ENCODE measurements at regions not wholly inside any gene's neighbourhood (a gene's known extent, or its start where the extent isn't known, plus 50 kb on each side); places are given as distances from the start of the nearest gene placed in this dataset.
A peak's percentile ranks its signal among the peaks of the same experiment; 100 is the strongest.

DNA sequence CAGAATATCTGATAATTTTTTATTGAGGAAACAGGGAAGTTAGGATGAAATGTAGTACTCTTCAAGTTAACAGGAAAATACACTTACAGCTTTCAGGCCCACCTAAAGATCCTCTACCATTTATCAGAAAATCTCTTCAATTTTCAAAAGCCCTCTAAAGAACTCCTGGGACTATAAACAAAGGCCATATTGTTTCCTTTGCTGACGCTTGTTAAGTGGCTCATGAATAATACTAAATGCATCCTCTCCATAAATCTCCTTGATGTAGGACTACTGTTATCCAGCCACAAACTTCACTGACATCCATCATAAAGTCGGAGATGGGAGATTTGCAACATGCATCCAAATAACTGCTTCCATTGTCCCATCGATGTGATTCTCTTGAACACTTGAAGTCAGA lies 326.5 kb downstream of the ZIC1 start:
- no peaks in the 10 kb centered on the region for H3K27me3 ChIP-seq (ENCODE audit: control insufficient read depth, insufficient read depth, low read length, poor library complexity, severe bottlenecking)
- Mint-ChIP-seq H3K4me1 (peaks cover 2% of the 10 kb centered on the region), H3K4me3 (no peak overlapping the region), H3K36me3 (ENCODE audit: low read depth) (no peaks in the 10 kb centered on the region), H3K27me3 (ENCODE audit: insufficient read depth) (no peaks in the 10 kb centered on the region), H3K9me3 (no peaks in the 10 kb centered on the region), H3K27ac (no peak overlapping the region)
- no peak overlapping the region for H3K9ac ChIP-seq (ENCODE audit: extremely low read depth, low read length, poor library complexity, severe bottlenecking)
- no peak for DNase-seq
- no peaks in the 10 kb centered on the region for H3K4me1 ChIP-seq (ENCODE audit: control insufficient read depth, insufficient read depth, low read length)
- no peaks in the 10 kb centered on the region for H3K36me3 ChIP-seq (ENCODE audit: control insufficient read depth, insufficient read depth, low read length)
- no peaks in the 10 kb centered on the region for H3K9me3 ChIP-seq (ENCODE audit: control insufficient read depth, low read length)
- TF ChIP-seq, protein P1, sequence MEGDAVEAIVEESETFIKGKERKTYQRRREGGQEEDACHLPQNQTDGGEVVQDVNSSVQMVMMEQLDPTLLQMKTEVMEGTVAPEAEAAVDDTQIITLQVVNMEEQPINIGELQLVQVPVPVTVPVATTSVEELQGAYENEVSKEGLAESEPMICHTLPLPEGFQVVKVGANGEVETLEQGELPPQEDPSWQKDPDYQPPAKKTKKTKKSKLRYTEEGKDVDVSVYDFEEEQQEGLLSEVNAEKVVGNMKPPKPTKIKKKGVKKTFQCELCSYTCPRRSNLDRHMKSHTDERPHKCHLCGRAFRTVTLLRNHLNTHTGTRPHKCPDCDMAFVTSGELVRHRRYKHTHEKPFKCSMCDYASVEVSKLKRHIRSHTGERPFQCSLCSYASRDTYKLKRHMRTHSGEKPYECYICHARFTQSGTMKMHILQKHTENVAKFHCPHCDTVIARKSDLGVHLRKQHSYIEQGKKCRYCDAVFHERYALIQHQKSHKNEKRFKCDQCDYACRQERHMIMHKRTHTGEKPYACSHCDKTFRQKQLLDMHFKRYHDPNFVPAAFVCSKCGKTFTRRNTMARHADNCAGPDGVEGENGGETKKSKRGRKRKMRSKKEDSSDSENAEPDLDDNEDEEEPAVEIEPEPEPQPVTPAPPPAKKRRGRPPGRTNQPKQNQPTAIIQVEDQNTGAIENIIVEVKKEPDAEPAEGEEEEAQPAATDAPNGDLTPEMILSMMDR (conservative IDR thresholded peaks at IDR 0.05), result no peak
- 25 to 66% methylated on average over 1 to 3 of the region's 3 CpGs for WGBS, 2 experiments (ENCODE audit: insufficient coverage in 1 of 2, insufficient read length in 1 of 2)
- H3K4me3 ChIP-seq (ENCODE audit: low read length), result no peak overlapping the region
- peak overlapping the region; percentile 6 for H3K27ac ChIP-seq (ENCODE audit: low read depth, low read length)

DNA sequence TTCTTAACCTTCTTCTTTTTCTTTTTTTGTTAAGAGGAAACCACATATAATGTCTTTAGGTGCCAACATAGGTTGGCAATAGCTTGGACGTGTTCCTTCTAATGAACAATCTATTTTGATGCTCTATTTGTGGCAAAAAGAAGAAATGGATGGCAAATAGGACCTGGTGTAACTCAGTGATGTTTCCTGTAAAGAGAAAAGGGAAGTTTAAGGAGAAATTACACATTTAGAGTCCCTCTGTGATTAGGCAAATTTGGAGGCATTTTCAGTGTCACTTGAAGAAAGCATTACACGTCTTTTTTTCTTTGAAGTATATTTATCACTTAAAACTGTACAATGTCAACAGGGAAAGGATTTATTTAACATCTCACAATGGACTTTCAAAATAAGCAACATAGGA lies 327.1 kb downstream of the ZIC1 start:
- Histone ChIP-seq H3K4me3 (ENCODE audit: low read length) (no peak overlapping the region), H3K9me3 (ENCODE audit: control insufficient read depth, low read length) (no peaks in the 10 kb centered on the region), H3K9ac (ENCODE audit: extremely low read depth, low read length, poor library complexity, severe bottlenecking) (no peak overlapping the region), H3K36me3 (ENCODE audit: control insufficient read depth, insufficient read depth, low read length) (no peaks in the 10 kb centered on the region), H3K27me3 (ENCODE audit: control insufficient read depth, insufficient read depth, low read length, poor library complexity, severe bottlenecking) (no peaks in the 10 kb centered on the region), H3K4me1 (ENCODE audit: control insufficient read depth, insufficient read depth, low read length) (no peaks in the 10 kb centered on the region), H3K27ac (ENCODE audit: low read depth, low read length) (no peak overlapping the region)
- H3K36me3 Mint-ChIP-seq (ENCODE audit: low read depth), result no peaks in the 10 kb centered on the region
- H3K9me3 Mint-ChIP-seq, result no peaks in the 10 kb centered on the region
- no peak overlapping the region for H3K4me3 Mint-ChIP-seq
- TF ChIP-seq, protein P1 (conservative IDR thresholded peaks at IDR 0.05), result no peak
- H3K27me3 Mint-ChIP-seq (ENCODE audit: insufficient read depth), result no peaks in the 10 kb centered on the region
- H3K27ac Mint-ChIP-seq, result no peak overlapping the region
- 80 to 84% methylated on average over 1 to 2 of the region's 2 CpGs for WGBS, 2 experiments (ENCODE audit: insufficient coverage in 1 of 2, insufficient read length in 1 of 2)
- H3K4me1 Mint-ChIP-seq, result peaks cover 2% of the 10 kb centered on the region
- DNase-seq, result no peak

DNA sequence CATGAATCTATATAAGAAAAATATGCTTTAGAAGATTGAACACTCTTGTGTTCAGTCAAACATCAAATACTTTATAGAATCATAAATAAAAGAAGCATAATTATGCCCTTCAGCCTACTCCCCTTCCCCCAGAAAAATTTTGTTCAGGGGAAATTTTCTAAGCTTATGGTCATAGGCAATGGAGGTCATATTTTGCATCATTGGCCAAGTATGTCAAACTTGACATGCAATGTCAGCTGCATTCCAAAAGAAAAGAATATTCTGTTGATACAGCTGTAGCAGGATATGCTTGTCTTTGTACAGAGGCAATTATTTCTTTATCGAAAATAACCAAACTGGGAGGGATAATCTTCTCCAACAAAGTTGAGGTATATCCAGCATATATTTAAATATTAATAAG lies 328.2 kb downstream of the ZIC1 start:
- Mint-ChIP-seq H3K27ac (no peak overlapping the region), H3K9me3 (no peaks in the 10 kb centered on the region), H3K4me1 (peaks cover 2% of the 10 kb centered on the region), H3K4me3 (no peak overlapping the region), H3K36me3 (ENCODE audit: low read depth) (no peaks in the 10 kb centered on the region), H3K27me3 (ENCODE audit: insufficient read depth) (no peaks in the 10 kb centered on the region)
- Histone ChIP-seq H3K9ac (ENCODE audit: extremely low read depth, low read length, poor library complexity, severe bottlenecking) (no peak overlapping the region), H3K27ac (ENCODE audit: low read depth, low read length) (no peak overlapping the region), H3K4me3 (ENCODE audit: low read length) (no peak overlapping the region), H3K9me3 (ENCODE audit: control insufficient read depth, low read length) (no peaks in the 10 kb centered on the region), H3K36me3 (ENCODE audit: control insufficient read depth, insufficient read depth, low read length) (no peaks in the 10 kb centered on the region), H3K27me3 (ENCODE audit: control insufficient read depth, insufficient read depth, low read length, poor library complexity, severe bottlenecking) (no peaks in the 10 kb centered on the region), H3K4me1 (ENCODE audit: control insufficient read depth, insufficient read depth, low read length) (no peaks in the 10 kb centered on the region)
- TF ChIP-seq, protein P1 (conservative IDR thresholded peaks at IDR 0.05), result no peak
- 100% methylated on average over 1 of the region's 1 CpG; no CpG with 5 or more reads in 1 of the 2 experiments for WGBS, 2 experiments (ENCODE audit: insufficient coverage in 1 of 2, insufficient read length in 1 of 2)
- no peak for DNase-seq
